ENCODE measurements at regions not wholly inside any gene's neighbourhood (a gene's known extent, or its start where the extent isn't known, plus 50 kb on each side); places are given as distances from the start of the nearest gene placed in this dataset.
A peak's percentile ranks its signal among the peaks of the same experiment; 100 is the strongest.
"Not testable (repeated sequence)": the region's sequence is repeated elsewhere in the genome, so short reads cannot be mapped to it uniquely, and the experiment has no call there.

- Histone ChIP-seq H3K9me3 (ENCODE audit: control insufficient read depth in 5 of 5, low read length in 5 of 5) (no peaks in the 10 kb centered on the region), H3K27ac (ENCODE audit: low read depth, low read length) (no peak overlapping the region), H3K4me1 (ENCODE audit: control insufficient read depth in 5 of 5, insufficient read depth in 5 of 5, low read length in 5 of 5) (peaks cover 0 to 7% (median 0%) of the 10 kb centered on the region in 5 donors), H3K27me3 (ENCODE audit: control insufficient read depth in 5 of 5, insufficient read depth in 4 of 5, low read length in 5 of 5) (peaks cover 3 to 15% (median 9%) of the 10 kb centered on the region in 5 donors), H3K4me3 (ENCODE audit: low read depth in 1 of 5, low read length in 5 of 5) (peak overlapping the region in 2 of 5 donors; percentile 29 to 36), H3K36me3 (ENCODE audit: control insufficient read depth in 5 of 5, insufficient read depth in 5 of 5, low read length in 5 of 5) (no peaks in the 10 kb centered on the region), H3K9ac (ENCODE audit: low read length in 5 of 5) (no peak overlapping the region)
Measured at GRCh38 chr7:3158341-3158760, 114.7 kb upstream of the CARD11 start.

- Histone ChIP-seq H3K27me3 (ENCODE audit: control insufficient read depth in 5 of 5, insufficient read depth in 4 of 5, low read length in 5 of 5) (peaks cover 3 to 11% (median 7%) of the 10 kb centered on the region in 5 donors), H3K9me3 (ENCODE audit: control insufficient read depth in 5 of 5, low read length in 5 of 5) (no peaks in the 10 kb centered on the region), H3K36me3 (ENCODE audit: control insufficient read depth in 5 of 5, insufficient read depth in 5 of 5, low read length in 5 of 5) (no peaks in the 10 kb centered on the region), H3K4me1 (ENCODE audit: control insufficient read depth in 5 of 5, insufficient read depth in 5 of 5, low read length in 5 of 5) (peaks cover 0 to 7% (median 0%) of the 10 kb centered on the region in 5 donors), H3K4me3 (ENCODE audit: low read depth in 1 of 5, low read length in 5 of 5) (no peak overlapping the region), H3K27ac (ENCODE audit: low read depth, low read length) (no peak overlapping the region), H3K9ac (ENCODE audit: low read length in 5 of 5) (no peak overlapping the region)
Measured at GRCh38 chr7:3159039-3159438, 115.4 kb upstream of the CARD11 start.

GRCh38 chr7:3159445-3159844, 115.8 kb upstream of the CARD11 start:
- Histone ChIP-seq H3K27ac (ENCODE audit: low read depth, low read length) (no peak overlapping the region), H3K36me3 (ENCODE audit: control insufficient read depth in 5 of 5, insufficient read depth in 5 of 5, low read length in 5 of 5) (no peaks in the 10 kb centered on the region), H3K4me1 (ENCODE audit: control insufficient read depth in 5 of 5, insufficient read depth in 5 of 5, low read length in 5 of 5) (peaks cover 0 to 7% (median 0%) of the 10 kb centered on the region in 5 donors), H3K4me3 (ENCODE audit: low read depth in 1 of 5, low read length in 5 of 5) (no peak overlapping the region), H3K27me3 (ENCODE audit: control insufficient read depth in 5 of 5, insufficient read depth in 4 of 5, low read length in 5 of 5) (peaks cover 3 to 12% (median 7%) of the 10 kb centered on the region in 5 donors), H3K9ac (ENCODE audit: low read length in 5 of 5) (no peak overlapping the region), H3K9me3 (ENCODE audit: control insufficient read depth in 5 of 5, low read length in 5 of 5) (no peaks in the 10 kb centered on the region)

GRCh38 chr7:3159926-3160325, 116.3 kb upstream of the CARD11 start:
- H3K4me3 ChIP-seq (ENCODE audit: low read depth in 1 of 5, low read length in 5 of 5); H3K9ac ChIP-seq (ENCODE audit: low read length in 5 of 5); H3K27ac ChIP-seq (ENCODE audit: low read depth, low read length); H3K36me3 ChIP-seq (ENCODE audit: control insufficient read depth in 5 of 5, insufficient read depth in 5 of 5, low read length in 5 of 5); H3K4me1 ChIP-seq (ENCODE audit: control insufficient read depth in 5 of 5, insufficient read depth in 5 of 5, low read length in 5 of 5); H3K9me3 ChIP-seq (ENCODE audit: control insufficient read depth in 5 of 5, low read length in 5 of 5): not testable (repeated sequence)
- H3K27me3 ChIP-seq (ENCODE audit: control insufficient read depth in 5 of 5, insufficient read depth in 4 of 5, low read length in 5 of 5) = peaks cover 3 to 12% (median 7%) of the 10 kb centered on the region in 5 donors

GRCh38 chr7:3162289-3162688, 118.6 kb upstream of the CARD11 start:
- Histone ChIP-seq H3K4me3 (ENCODE audit: low read depth in 1 of 5, low read length in 5 of 5) (no peak overlapping the region), H3K27me3 (ENCODE audit: control insufficient read depth in 5 of 5, insufficient read depth in 4 of 5, low read length in 5 of 5) (peaks cover 7 to 16% (median 10%) of the 10 kb centered on the region in 5 donors), H3K4me1 (ENCODE audit: control insufficient read depth in 5 of 5, insufficient read depth in 5 of 5, low read length in 5 of 5) (peaks cover 0 to 7% (median 0%) of the 10 kb centered on the region in 5 donors), H3K36me3 (ENCODE audit: control insufficient read depth in 5 of 5, insufficient read depth in 5 of 5, low read length in 5 of 5) (no peaks in the 10 kb centered on the region), H3K9ac (ENCODE audit: low read length in 5 of 5) (no peak overlapping the region), H3K27ac (ENCODE audit: low read depth, low read length) (no peak overlapping the region), H3K9me3 (ENCODE audit: control insufficient read depth in 5 of 5, low read length in 5 of 5) (no peaks in the 10 kb centered on the region)

- H3K9ac ChIP-seq (ENCODE audit: low read length in 5 of 5); H3K27ac ChIP-seq (ENCODE audit: low read depth, low read length); H3K9me3 ChIP-seq (ENCODE audit: control insufficient read depth in 5 of 5, low read length in 5 of 5); H3K4me1 ChIP-seq (ENCODE audit: control insufficient read depth in 5 of 5, insufficient read depth in 5 of 5, low read length in 5 of 5); H3K36me3 ChIP-seq (ENCODE audit: control insufficient read depth in 5 of 5, insufficient read depth in 5 of 5, low read length in 5 of 5); H3K4me3 ChIP-seq (ENCODE audit: low read depth in 1 of 5, low read length in 5 of 5): not testable (repeated sequence)
- peaks cover 7 to 11% (median 9%) of the 10 kb centered on the region in 5 donors for H3K27me3 ChIP-seq (ENCODE audit: control insufficient read depth in 5 of 5, insufficient read depth in 4 of 5, low read length in 5 of 5)
Measured at GRCh38 chr7:3162798-3163197, 119.1 kb upstream of the CARD11 start.

- Histone ChIP-seq H3K27ac (ENCODE audit: low read depth, low read length) (no peak overlapping the region), H3K27me3 (ENCODE audit: control insufficient read depth in 5 of 5, insufficient read depth in 4 of 5, low read length in 5 of 5) (peaks cover 4 to 14% (median 9%) of the 10 kb centered on the region in 5 donors), H3K4me1 (ENCODE audit: control insufficient read depth in 5 of 5, insufficient read depth in 5 of 5, low read length in 5 of 5) (no peaks in the 10 kb centered on the region), H3K4me3 (ENCODE audit: low read depth in 1 of 5, low read length in 5 of 5) (no peak overlapping the region), H3K9ac (ENCODE audit: low read length in 5 of 5) (no peak overlapping the region), H3K9me3 (ENCODE audit: control insufficient read depth in 5 of 5, low read length in 5 of 5) (no peaks in the 10 kb centered on the region), H3K36me3 (ENCODE audit: control insufficient read depth in 5 of 5, insufficient read depth in 5 of 5, low read length in 5 of 5) (no peaks in the 10 kb centered on the region)
Measured at GRCh38 chr7:3164380-3164792, 120.7 kb upstream of the CARD11 start.

GRCh38 chr7:3165681-3166580, 122.3 kb upstream of the CARD11 start:
- no peaks in the 10 kb centered on the region for H3K9me3 ChIP-seq (ENCODE audit: control insufficient read depth in 5 of 5, low read length in 5 of 5)
- no peaks in the 10 kb centered on the region for H3K4me1 ChIP-seq (ENCODE audit: control insufficient read depth in 5 of 5, insufficient read depth in 5 of 5, low read length in 5 of 5)
- peaks cover 3 to 16% (median 9%) of the 10 kb centered on the region in 5 donors for H3K27me3 ChIP-seq (ENCODE audit: control insufficient read depth in 5 of 5, insufficient read depth in 4 of 5, low read length in 5 of 5)
- H3K27ac ChIP-seq (ENCODE audit: low read depth, low read length) = no peak overlapping the region
- H3K4me3 ChIP-seq (ENCODE audit: low read depth in 1 of 5, low read length in 5 of 5) = no peak overlapping the region
- H3K9ac ChIP-seq (ENCODE audit: low read length in 5 of 5) = no peak overlapping the region
- H3K36me3 ChIP-seq (ENCODE audit: control insufficient read depth in 5 of 5, insufficient read depth in 5 of 5, low read length in 5 of 5) = no peaks in the 10 kb centered on the region

- Histone ChIP-seq H3K9me3 (ENCODE audit: control insufficient read depth in 5 of 5, low read length in 5 of 5) (peaks cover 0 to 5% (median 0%) of the 10 kb centered on the region in 5 donors), H3K4me1 (ENCODE audit: control insufficient read depth in 5 of 5, insufficient read depth in 5 of 5, low read length in 5 of 5) (no peaks in the 10 kb centered on the region), H3K36me3 (ENCODE audit: control insufficient read depth in 5 of 5, insufficient read depth in 5 of 5, low read length in 5 of 5) (no peaks in the 10 kb centered on the region), H3K27me3 (ENCODE audit: control insufficient read depth in 5 of 5, insufficient read depth in 4 of 5, low read length in 5 of 5) (peaks cover 3 to 18% (median 9%) of the 10 kb centered on the region in 5 donors), H3K4me3 (ENCODE audit: low read depth in 1 of 5, low read length in 5 of 5) (no peak overlapping the region), H3K27ac (ENCODE audit: low read depth, low read length) (no peak overlapping the region), H3K9ac (ENCODE audit: low read length in 5 of 5) (no peak overlapping the region)
Measured at GRCh38 chr7:3167551-3167950, 123.9 kb upstream of the CARD11 start.

GRCh38 chr7:3168370-3168769, 124.7 kb upstream of the CARD11 start:
- Histone ChIP-seq H3K4me1 (ENCODE audit: control insufficient read depth in 5 of 5, insufficient read depth in 5 of 5, low read length in 5 of 5) (no peaks in the 10 kb centered on the region), H3K9ac (ENCODE audit: low read length in 5 of 5) (no peak overlapping the region), H3K4me3 (ENCODE audit: low read depth in 1 of 5, low read length in 5 of 5) (no peak overlapping the region), H3K27me3 (ENCODE audit: control insufficient read depth in 5 of 5, insufficient read depth in 4 of 5, low read length in 5 of 5) (peaks cover 3 to 18% (median 9%) of the 10 kb centered on the region in 5 donors), H3K27ac (ENCODE audit: low read depth, low read length) (no peak overlapping the region), H3K9me3 (ENCODE audit: control insufficient read depth in 5 of 5, low read length in 5 of 5) (peaks cover 0 to 5% (median 0%) of the 10 kb centered on the region in 5 donors), H3K36me3 (ENCODE audit: control insufficient read depth in 5 of 5, insufficient read depth in 5 of 5, low read length in 5 of 5) (no peaks in the 10 kb centered on the region)
